C4-2B (cell line): ENCODE measurements at regions not wholly inside any gene's neighbourhood (a gene's known extent, or its start where the extent isn't known, plus 50 kb on each side); places are given as distances from the start of the nearest gene placed in this dataset.

Experiments used
- CTCF ChIP-seq: fragments of 450-650 bp; conservative IDR thresholded peaks from 2 replicates; pipeline ENCODE4 v1.5.1; 2017; ENCODE audit warnings: mild to moderate bottlenecking
- ZFX ChIP-seq: fragments of 450-650 bp; IDR thresholded peaks from 2 replicates; pipeline ENCODE4 v1.6.1; 2017

GRCh38 chr15:47988564-47988963 lies 132.2 kb upstream of the SLC24A5 start:
- peak; percentile 8; the same call in 1 of the 2 replicates for TF ChIP-seq CTCF
- no peak for TF ChIP-seq ZFX
